HEK293T (cell line): ENCODE measurements at regions not wholly inside any gene's neighbourhood (a gene's known extent, or its start where the extent isn't known, plus 50 kb on each side); places are given as distances from the start of the nearest gene placed in this dataset.

ENCODE experiments used
- ARNT ChIP-seq: fragments of 450-650 bp; IDR thresholded peaks from 2 replicates; pipeline ENCODE4 v1.6.1; 2017; ENCODE audit warnings: mild to moderate bottlenecking
- BHLHE40 ChIP-seq: fragments of 450-650 bp; IDR thresholded peaks from 2 replicates; pipeline ENCODE4 v1.6.1; 2016; ENCODE audit warnings: mild to moderate bottlenecking, moderate library complexity, borderline replicate concordance
- CTBP1 ChIP-seq: fragments of 450-650 bp; IDR thresholded peaks from 2 replicates; pipeline ENCODE4 v1.6.1; 2016; ENCODE audit warnings: borderline replicate concordance
- FOXM1 ChIP-seq: fragments of 450-650 bp; IDR thresholded peaks from 2 replicates; pipeline ENCODE4 v1.6.1; 2017; ENCODE audit warnings: mild to moderate bottlenecking, borderline replicate concordance
- TARDBP ChIP-seq: fragments of 450-650 bp; IDR thresholded peaks from 2 replicates; pipeline ENCODE4 v1.6.1; 2016
- TF ChIP-seq, protein P1 (sequence below): fragments of 450-650 bp; IDR thresholded peaks from 2 replicates; pipeline ENCODE4 v1.6.1; 2016

DNA sequence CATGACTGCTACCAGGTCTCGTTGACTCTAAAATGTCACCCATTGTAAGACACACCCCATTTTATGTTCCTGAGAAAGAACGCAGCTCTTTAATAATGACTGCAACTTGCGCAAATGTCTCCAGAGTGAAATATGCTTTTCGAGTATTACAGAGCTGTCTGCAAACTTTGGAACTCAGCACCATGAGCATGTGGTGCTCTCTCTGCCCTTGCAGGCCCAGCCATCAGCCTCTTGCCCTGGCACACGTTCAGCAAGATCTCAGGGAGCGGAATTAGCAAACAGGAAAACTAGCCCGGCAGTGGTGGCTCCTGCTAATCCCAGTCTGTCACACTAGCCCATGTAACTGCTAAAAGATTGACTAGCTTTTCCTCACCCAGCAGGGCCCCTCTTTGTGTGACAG lies 114.5 kb upstream of the SLC1A3 start:
- TF ChIP-seq BHLHE40 (no peak), CTBP1 (no peak), ARNT (no peak), FOXM1 (no peak), TARDBP (no peak)
- TF ChIP-seq, protein P1, sequence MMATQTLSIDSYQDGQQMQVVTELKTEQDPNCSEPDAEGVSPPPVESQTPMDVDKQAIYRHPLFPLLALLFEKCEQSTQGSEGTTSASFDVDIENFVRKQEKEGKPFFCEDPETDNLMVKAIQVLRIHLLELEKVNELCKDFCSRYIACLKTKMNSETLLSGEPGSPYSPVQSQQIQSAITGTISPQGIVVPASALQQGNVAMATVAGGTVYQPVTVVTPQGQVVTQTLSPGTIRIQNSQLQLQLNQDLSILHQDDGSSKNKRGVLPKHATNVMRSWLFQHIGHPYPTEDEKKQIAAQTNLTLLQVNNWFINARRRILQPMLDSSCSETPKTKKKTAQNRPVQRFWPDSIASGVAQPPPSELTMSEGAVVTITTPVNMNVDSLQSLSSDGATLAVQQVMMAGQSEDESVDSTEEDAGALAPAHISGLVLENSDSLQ = no peak
